Muscle of back (tissue), 3 donors: ENCODE measurements at regions not wholly inside any gene's neighbourhood (a gene's known extent, or its start where the extent isn't known, plus 50 kb on each side); places are given as distances from the start of the nearest gene placed in this dataset.

Experiments
- DNase-seq, 3 donors: peaks; one replicate each; pipeline versions ENCODE4 v3.0.0 to v3.0.0-alpha.2; 2013

- no peak for DNase-seq
These were observed 84.7 kb downstream of the MRPL46 start for GRCh38 chr15:88382482-88382983.

GRCh38 chr15:88378188-88378637 lies 89.0 kb downstream of the MRPL46 start:
- DNase-seq = no peak

DNA sequence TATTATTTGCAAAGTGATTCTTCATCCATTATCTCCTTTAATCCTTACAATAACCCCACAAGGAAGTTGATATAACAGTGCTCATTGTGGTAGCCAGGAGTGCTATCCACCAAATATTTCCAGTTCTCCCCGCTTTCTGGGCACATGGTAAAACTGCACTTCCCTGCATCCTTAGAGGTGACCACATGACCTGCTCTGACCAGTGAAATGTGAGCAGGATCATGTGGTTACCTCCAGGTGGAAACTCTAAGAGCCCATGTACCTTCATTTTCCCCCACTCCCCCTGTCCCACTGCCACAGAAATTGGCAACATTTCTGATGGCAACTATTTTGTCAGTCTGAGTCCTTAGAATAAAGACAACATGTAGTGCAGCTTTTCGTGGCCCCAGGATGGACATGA lies 89.7 kb downstream of the MRPL46 start:
- no peak for DNase-seq

DNA sequence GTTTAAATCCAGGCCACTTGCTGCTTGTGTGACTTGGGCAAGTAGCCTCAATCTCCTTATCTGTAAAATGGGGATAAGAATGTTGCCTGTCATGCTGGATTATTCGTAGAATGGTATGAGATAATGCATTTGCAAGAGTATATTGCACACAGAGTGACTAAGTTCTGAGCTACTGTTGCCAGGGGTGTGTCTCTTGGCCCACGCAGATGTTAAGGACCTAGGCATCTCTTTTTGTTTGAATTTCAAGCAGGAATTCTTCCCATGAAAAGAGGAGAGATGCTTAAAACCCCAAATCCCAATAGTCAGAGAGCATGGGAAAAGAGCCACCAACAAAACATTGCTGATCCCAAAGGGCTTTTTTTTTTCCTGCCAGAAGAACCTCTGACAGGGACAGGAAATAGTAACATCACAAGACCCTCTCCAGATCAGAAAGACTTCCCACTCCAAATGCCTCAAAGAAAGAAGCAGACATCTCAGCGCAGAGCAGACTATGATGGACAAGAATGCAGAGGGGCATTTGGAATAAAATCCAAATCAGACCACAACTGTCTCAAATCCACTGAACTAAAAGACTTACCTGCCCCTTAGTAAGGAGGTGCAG lies 90.5 kb downstream of the MRPL46 start:
- DNase-seq = no peak

DNA sequence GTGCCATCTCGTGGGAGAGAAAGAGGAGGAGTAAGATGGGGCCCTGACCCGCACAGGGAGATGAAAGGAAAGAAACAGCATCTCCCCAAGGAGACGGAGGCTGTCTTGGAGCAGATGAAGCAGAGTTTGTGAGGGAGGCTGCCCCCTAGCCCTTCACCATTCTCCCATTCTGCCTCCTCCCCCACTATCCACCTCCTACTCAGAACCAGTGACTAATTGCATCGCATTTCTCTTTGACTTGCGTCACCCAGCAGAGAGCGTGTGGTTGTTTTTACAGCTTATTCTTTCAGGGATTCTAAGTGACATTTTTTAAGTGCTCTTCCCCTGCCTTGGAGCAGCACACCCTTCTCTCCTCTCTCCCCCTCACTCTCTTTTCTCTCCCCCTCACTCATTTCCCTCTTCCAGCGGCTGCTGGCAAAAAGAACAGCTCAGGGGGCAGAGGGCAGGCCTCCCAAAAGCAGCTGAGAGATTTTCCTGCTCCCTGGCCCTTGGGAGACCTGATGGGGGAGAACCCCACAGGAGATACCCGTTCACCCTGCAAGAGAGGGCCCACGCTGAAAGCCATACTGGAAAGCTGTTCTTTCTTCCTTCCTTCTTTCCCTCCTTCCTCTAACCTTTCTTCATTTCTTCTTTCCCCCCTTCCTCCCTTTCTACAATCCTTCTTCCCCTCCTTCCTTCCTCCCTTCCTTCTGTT lies 91.8 kb downstream of the MRPL46 start:
- DNase-seq = peak in 2 of 3 donors; percentile 9 to 73

GRCh38 chr15:88365124-88365523 lies 102.1 kb downstream of the MRPL46 start:
- no peak for DNase-seq

- DNase-seq = no peak
These were observed 92.2 kb upstream of the NTRK3 start for GRCh38 chr15:88348579-88349230.

DNA sequence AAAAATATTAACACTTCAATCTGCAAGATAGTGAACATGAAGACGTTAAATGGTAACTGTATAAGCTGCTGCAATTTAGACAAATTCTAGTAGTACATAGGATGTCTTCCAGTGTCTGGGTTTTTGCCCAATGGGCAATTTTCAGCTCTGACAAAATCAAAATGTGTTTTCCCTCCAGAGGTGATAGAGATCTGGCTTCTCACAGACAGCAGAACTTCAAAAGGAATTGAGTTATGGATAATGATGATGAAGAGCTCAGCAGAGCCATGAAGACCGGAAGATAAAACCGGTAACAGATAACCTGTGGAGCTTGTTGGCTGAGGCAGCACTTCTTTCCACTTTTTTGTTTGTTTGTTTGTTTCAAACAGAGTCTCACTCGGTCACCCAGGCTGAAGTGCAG lies 89.4 kb upstream of the NTRK3 start:
- DNase-seq = no peak

GRCh38 chr15:88344786-88345185 lies 88.2 kb upstream of the NTRK3 start:
- no peak for DNase-seq

- no peak for DNase-seq
These were observed 86.1 kb upstream of the NTRK3 start for GRCh38 chr15:88342666-88343065.

DNA sequence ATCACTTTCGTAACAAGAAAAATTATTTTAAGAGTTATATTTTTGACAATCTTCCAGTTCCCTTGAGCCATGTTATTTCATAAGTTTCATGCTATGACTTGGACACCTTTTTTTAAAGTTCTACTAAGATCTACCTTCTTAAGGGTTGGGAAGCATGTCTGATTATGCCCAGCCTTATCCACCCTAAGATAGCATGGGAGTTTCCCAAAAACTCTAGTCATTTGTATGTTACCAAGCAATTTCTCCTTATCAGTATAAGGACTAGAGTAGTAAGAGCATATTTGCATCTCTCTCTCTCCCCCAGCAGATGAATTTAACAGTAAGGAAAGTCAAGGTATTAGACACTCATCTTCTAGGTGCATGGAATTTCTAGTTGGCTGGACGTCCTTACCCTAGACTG lies 85.1 kb upstream of the NTRK3 start:
- DNase-seq = no peak

DNA sequence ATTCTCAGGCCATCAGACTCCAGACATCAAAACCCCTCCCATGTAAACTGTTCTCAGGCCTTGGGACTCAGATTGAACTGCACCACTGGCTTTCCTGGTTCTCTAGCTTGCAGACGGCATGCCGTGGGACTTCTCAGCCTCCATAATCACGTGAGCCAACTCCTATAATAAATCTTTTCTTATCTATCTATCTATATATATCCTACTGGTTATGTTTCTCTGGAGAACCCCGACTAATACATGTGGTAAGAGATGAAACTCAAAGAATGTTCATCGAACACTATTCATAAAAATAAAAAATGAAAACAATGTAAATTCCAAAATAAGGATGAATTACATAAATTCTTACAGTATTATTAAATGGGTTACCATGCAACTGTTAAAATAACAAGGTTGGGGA lies 84.5 kb upstream of the NTRK3 start:
- DNase-seq = no peak

- no peak for DNase-seq
These were observed 81.5 kb upstream of the NTRK3 start for GRCh38 chr15:88337993-88338392.

GRCh38 chr15:88335074-88335473 lies 78.5 kb upstream of the NTRK3 start:
- no peak for DNase-seq

DNA sequence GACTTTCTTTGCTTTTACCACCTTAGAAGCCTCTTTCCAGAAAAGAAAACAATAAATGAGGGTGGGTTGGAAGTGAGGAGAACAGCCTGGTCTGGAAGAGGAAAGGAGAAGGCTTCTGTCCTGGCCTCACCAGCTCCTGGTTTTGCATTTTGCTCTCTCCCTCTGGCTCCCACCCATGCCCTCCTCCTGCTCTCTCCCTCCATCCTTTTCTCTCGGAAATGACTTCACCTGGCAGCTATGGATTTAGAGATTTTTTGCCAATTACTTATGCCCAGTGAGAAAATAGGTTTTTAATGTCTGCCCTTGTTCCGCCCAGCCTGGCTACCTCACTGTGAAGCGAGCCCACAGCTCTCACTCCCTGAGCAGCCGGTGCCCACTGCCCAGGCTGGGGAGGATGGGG lies 77.9 kb upstream of the NTRK3 start:
- peak in 2 of 3 donors; percentile 18 to 46 for DNase-seq

- DNase-seq = peak in 2 of 3 donors; percentile 14 to 20
These were observed 74.8 kb upstream of the NTRK3 start for GRCh38 chr15:88331291-88331690.

DNA sequence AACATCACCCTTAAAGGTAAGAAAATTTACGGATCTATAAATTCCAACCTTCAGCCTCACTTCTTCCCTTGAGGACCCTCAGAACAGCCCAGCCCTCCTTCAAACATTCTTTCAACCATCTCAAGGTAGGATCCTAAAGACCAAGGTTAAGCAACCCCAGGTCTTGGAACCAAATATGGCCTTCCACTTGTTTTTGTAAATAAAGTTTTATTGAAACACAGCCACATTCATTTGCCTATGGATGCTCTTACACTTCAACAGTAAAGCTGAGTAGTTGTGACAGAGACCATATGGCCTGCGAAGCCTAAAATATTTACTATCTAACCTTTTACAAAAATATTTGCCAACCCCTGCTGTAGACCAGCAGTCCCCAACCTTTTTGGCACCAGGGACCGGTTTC lies 70.4 kb upstream of the NTRK3 start:
- DNase-seq = no peak

DNA sequence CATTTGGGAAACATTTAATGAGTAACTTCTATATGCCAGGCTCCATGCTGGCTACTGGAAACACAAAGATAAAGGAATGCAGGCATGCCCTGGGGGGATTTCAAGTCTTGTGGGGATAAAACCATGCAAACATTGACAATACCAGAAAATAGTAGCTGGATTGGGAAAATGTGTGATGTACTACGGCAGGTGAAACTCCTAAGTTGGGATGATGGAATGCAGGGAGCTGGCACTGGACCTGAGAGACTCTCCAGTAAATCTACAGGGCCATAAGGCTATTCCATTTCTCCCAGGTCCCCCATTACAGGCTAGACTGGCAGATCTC lies 68.2 kb upstream of the NTRK3 start:
- no peak for DNase-seq

DNA sequence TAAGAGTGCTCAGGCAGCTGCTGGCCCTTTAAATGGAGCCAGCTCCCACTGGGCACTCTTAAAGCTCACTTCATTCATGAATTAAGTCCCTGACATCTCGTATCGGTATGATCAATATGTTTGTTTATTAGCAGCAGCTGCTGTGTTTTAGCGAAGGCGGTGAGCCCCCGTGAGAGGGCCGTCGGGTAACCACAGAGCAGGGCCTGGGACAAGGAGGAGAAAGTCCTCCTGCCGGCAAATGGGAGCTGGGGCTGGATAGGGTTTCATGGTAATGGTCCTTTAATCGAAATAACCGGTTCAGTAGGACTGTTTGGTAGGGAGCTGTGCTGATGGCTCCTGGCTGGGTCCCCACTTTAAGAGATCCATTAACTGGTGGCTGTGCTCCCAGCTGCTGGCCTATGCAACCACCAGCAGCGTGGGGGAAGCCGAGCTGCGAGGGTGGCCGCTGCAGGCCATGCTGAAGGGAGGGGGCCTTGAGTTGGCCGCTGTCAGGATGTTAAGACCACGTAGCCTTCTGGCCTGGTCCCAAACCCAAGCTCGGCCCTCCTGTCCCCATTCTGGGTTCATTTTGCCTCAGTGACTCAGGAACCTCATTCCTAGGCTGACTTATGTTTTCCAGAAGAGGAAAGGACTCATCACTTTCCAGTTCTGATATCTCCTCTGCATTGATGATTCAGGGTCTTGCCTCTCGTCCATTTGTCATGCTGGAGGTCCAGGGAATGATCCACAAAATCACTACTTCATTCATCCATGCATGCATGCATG lies 67.6 kb upstream of the NTRK3 start:
- DNase-seq = peak in 1 of 3 donors; percentile 53

DNA sequence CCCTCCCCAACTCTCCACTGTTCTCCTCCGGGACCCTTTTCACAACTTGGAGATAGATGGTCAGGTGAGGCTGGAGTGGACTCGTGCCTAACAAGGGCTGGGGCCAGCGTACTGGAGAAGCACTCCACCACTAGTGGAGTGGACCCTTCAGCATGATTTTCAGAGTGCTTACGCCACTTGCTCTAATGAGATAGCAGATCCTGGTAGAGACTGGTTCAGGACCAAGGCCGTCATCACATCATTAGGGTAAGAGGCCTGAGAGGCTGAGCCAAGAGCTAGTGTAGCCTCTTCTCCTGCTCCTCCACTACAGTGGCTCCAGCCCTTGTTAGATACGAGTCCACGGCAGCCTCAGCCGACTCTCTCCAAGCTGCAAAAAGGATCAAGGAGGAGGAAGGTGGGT lies 66.9 kb upstream of the NTRK3 start:
- DNase-seq = no peak

DNA sequence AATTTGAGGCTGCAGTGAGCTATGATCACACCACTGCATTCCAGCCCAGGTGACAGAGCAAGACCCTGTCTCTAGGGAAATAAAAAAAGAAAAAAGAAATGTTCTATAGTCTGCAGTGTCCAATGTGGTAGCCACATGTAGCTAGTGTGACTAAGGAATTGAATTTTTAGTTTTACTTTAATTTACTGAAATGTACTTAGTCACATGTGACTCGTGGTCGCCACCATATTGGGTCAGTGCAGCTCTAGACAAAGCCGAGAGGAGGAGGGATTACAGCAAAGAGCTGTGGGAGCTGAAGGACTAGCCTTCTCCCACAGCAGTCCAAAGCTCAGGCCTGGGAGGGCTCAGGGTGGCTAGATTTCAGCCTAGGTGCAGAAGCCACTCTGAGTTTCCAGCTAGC lies 65.9 kb upstream of the NTRK3 start:
- DNase-seq = no peak

DNA sequence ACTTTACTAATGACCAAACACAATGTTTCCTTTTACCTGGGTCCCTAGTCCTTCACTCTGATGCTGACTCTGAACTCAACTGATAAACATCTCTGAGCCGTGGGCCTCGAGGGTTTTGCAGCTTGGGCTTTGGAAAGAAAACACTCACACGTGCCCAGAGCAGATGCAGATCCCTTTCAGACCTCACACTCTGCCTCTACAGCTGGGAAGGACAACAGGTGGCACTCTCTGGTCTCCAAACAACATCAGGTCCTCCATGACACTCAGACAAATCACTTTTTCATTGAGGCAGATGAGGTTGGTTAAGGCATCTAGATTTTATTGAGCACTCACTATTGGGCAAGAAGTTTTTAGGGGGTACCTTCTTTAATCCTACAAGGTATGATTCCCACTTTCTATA lies 64.7 kb upstream of the NTRK3 start:
- DNase-seq = no peak

- no peak for DNase-seq
These were observed 60.0 kb upstream of the NTRK3 start for GRCh38 chr15:88316586-88316985.
